OCI-LY3 (cell line): ENCODE measurements at regions not wholly inside any gene's neighbourhood (a gene's known extent, or its start where the extent isn't known, plus 50 kb on each side); places are given as distances from the start of the nearest gene placed in this dataset.

Source experiments
- H2AFZ ChIP-seq: fragments of 200-600, 300-600 bp; shearing (Covaris generic); 2 replicates; pipeline ENCODE4 v1.6.0; 2014; ENCODE audit warnings: antibody characterized with exemption, low read depth, low read length
- H3K27ac ChIP-seq: fragments of 200-600, 300-600 bp; sonication (generic); 2 replicates; pipeline ENCODE4 v1.5.1; 2014; ENCODE audit warnings: mild to moderate bottlenecking, low read length, moderate library complexity, mixed read lengths
- H3K27me3 ChIP-seq: fragments of 200-600, 300-600 bp; sonication (generic); 2 replicates; pipeline ENCODE4 v1.6.1; 2014; ENCODE audit warnings: low read depth, low read length, mixed read lengths
- H3K36me3 ChIP-seq: fragments of 200-600, 300-600 bp; sonication (generic); replicated peaks from 2 replicates; pipeline ENCODE3; 2014; ENCODE audit warnings: low read depth, low read length, mixed read lengths
- H3K4me1 ChIP-seq: fragments of 300-600, 200-600 bp; sonication (generic); 2 replicates; pipeline ENCODE4 v1.6.1; 2014; ENCODE audit warnings: low read length, mixed read lengths
- H3K4me2 ChIP-seq: fragments of 200-600, 300-600 bp; sonication (generic); 2 replicates; pipeline ENCODE4 v1.6.1; 2014; ENCODE audit warnings: low read length, mixed read lengths
- H3K4me3 ChIP-seq: fragments of 300-600, 200-600 bp; sonication (generic); 2 replicates; pipeline ENCODE4 v1.5.1; 2014; ENCODE audit warnings: antibody characterized with exemption, mild to moderate bottlenecking, low read length, moderate library complexity
- H3K79me2 ChIP-seq: fragments of 300-600, 200-600 bp; shearing (Covaris generic); 2 replicates; pipeline ENCODE4 v1.6.1; 2014; ENCODE audit warnings: mild to moderate bottlenecking, low read length, mixed read lengths
- H3K9ac ChIP-seq: fragments of 300-600, 200-600 bp; shearing (Covaris generic); 2 replicates; pipeline ENCODE4 v1.6.0; 2014; ENCODE audit warnings: mild to moderate bottlenecking, low read length, moderate library complexity
- H3K9me3 ChIP-seq: fragments of 200-600, 300-600 bp; shearing (Covaris generic); 2 replicates; pipeline ENCODE4 v1.6.1; 2014; ENCODE audit warnings: low read length, mixed read lengths; ENCODE audit not compliant: insufficient read depth
- H4K20me1 ChIP-seq: fragments of 200-600, 300-600 bp; sonication (generic); 2 replicates; pipeline ENCODE4 v1.6.1; 2016; ENCODE audit warnings: low read length, mixed read lengths; ENCODE audit not compliant: insufficient read depth
- CTCF ChIP-seq: fragments of 200-600, 300-600 bp; sonication (generic); IDR thresholded peaks from 2 replicates; pipeline ENCODE4 v1.5.1; 2014; ENCODE audit warnings: antibody characterized with exemption, low read length, low read depth
- EZH2phosphoT487 ChIP-seq: fragments of 200-600 bp; shearing (Covaris generic); IDR thresholded peaks from 2 replicates; pipeline ENCODE4 v1.6.1; 2018; ENCODE audit warnings: antibody characterized with exemption, mixed run types, low read depth

DNA sequence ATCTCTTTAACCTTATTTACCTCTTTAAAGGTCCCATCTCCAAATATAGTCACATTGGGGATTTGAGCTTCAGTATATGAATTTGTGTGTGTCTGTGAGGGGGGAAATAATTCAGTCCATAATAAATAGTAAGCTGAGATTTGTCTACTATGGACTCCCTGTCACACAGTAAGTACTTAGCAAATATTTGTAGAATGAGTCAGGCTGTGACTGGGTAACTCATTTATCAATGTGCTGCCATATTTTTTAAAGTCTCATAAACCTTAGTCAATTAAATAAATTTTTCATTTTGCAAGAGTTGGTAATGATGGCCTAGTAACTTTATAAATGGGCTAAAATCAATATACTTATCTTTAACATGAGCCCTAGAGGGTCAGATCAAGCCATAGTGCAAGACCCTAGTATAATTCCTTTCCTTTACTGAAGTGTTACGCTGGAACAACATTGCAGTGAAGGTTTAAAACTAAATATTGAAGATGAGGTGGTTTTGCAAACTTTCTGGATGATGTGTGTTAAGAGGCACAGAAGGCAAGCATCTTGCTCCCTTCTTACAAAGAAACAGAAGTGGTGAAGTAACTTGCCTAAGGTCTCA, 305.1 kb downstream of the KCNRG start:
- no peaks in the 10 kb centered on the region for H3K9me3 ChIP-seq
- H3K36me3 ChIP-seq = no peaks in the 10 kb centered on the region
- no peaks in the 10 kb centered on the region for H4K20me1 ChIP-seq
- no peak overlapping the region for H3K4me2 ChIP-seq
- TF ChIP-seq EZH2phosphoT487 (no peak), CTCF (no peak)
- H3K9ac ChIP-seq = no peak overlapping the region
- H3K27me3 ChIP-seq = peaks cover 6% of the 10 kb centered on the region; the same call in 1 of the 2 replicates
- H3K27ac ChIP-seq = no peak overlapping the region
- no peak overlapping the region for H2AFZ ChIP-seq
- no peak overlapping the region for H3K4me3 ChIP-seq
- H3K4me1 ChIP-seq = no peaks in the 10 kb centered on the region
- H3K79me2 ChIP-seq = no peaks in the 10 kb centered on the region

DNA sequence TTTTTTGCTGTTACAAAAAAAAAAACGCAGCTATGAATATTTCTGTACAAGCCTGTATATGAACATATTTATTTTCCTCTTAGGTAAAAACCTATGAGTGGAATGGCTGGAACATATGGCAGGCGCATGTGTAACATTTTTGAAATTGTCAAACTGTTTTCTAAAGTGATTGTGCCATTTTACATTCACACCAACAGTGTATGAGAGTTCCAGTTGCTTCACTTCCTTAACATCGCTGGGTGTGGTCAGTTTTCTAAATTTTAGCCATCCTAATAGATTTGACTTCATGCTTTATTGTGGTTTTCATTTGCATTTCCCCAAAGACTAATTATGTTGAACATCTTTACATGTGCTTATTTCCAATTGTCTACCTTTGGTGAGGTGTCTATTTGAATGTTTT, 306.8 kb downstream of the KCNRG start:
- TF ChIP-seq EZH2phosphoT487 (no peak), CTCF (no peak)
- H3K79me2 ChIP-seq = no peaks in the 10 kb centered on the region

DNA sequence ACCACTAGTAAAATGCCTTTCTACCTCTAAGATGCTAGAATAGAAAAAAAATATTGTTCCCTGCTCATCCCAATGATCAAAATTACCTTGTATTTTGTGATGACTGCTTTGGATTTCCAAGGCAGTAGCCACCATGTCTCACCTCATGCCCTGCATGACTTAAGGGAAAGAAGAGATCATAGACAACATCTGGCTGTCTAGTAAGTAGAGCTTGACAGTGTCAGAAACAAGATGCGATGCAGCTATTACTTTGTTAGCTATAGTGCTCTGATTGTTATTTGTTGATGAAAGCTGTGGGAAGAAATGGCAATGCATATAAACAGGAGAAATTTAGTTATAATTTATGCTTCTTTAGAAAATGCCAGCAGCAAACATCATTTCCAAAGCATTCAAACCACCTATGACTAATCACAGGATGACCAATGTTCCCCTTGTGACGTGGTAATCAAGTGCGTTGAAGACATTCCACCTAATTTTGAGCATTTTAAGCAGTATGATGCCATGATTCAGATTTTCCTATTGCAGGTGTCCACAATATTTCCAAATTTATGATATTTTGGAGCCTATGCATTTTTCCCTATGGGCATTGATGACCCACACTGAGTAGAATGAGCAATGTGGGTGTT, 308.3 kb downstream of the KCNRG start:
- H4K20me1 ChIP-seq = no peaks in the 10 kb centered on the region
- no peak overlapping the region for H3K27ac ChIP-seq
- H3K79me2 ChIP-seq = no peaks in the 10 kb centered on the region
- H3K9ac ChIP-seq = no peak overlapping the region
- TF ChIP-seq EZH2phosphoT487 (no peak), CTCF (no peak)
- no peak overlapping the region for H3K4me2 ChIP-seq
- no peak overlapping the region for H3K4me3 ChIP-seq
- H3K27me3 ChIP-seq = peaks cover 23% of the 10 kb centered on the region
- H3K4me1 ChIP-seq = no peaks in the 10 kb centered on the region
- no peaks in the 10 kb centered on the region for H3K36me3 ChIP-seq
- H3K9me3 ChIP-seq = no peaks in the 10 kb centered on the region
- H2AFZ ChIP-seq = no peak overlapping the region

More for the DNA sequence above, 306.8 kb downstream of the KCNRG start:
- Histone ChIP-seq H3K4me1 (no peaks in the 10 kb centered on the region), H3K9ac (no peak overlapping the region), H4K20me1 (no peaks in the 10 kb centered on the region), H3K27me3 (peaks cover 16% of the 10 kb centered on the region), H3K4me2 (no peak overlapping the region), H3K9me3 (no peaks in the 10 kb centered on the region), H3K36me3 (no peaks in the 10 kb centered on the region), H3K4me3 (no peak overlapping the region), H2AFZ (no peak overlapping the region), H3K27ac (no peak overlapping the region)

DNA sequence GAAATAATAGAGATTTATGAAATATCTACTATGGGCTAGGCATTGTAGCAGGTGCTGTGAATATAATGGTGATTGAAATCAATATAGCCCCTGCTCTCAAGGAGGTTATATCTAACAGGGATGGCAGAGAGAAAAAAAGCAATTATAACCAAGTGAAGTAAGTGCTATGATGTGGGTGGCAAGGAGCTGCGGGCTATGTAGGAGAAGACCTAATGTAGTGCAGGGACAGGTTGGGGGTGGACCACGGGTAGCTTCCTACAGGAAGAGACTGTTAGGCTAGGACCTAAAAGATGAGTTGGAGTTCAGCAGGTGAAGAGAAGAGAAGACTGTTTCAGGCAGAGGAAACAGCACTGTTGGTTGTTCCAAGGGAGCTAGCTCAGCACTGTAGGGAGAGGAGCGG, 311.0 kb downstream of the KCNRG start:
- no peak for TF ChIP-seq CTCF
- TF ChIP-seq EZH2phosphoT487 = no peak
- Histone ChIP-seq H3K4me2 (no peak overlapping the region), H2AFZ (no peak overlapping the region), H3K36me3 (no peaks in the 10 kb centered on the region), H3K4me1 (no peaks in the 10 kb centered on the region), H3K9ac (no peak overlapping the region), H3K27ac (no peak overlapping the region), H3K79me2 (no peaks in the 10 kb centered on the region), H3K27me3 (peaks cover 26% of the 10 kb centered on the region), H3K9me3 (no peaks in the 10 kb centered on the region), H3K4me3 (no peak overlapping the region), H4K20me1 (no peaks in the 10 kb centered on the region)
